Neutrophil (primary cell): ENCODE measurements at regions not wholly inside any gene's neighbourhood (a gene's known extent, or its start where the extent isn't known, plus 50 kb on each side); places are given as distances from the start of the nearest gene placed in this dataset.

Experiments used
- H3K27ac ChIP-seq: fragments of 200-600 bp; sonication (generic); 2 replicates; pipeline ENCODE4 v1.5.1; 2016; ENCODE audit warnings: mild to moderate bottlenecking, moderate library complexity
- H3K27me3 ChIP-seq: fragments of 200-600 bp; sonication (generic); 2 replicates; pipeline ENCODE4 v1.6.0; 2016; ENCODE audit warnings: mild to moderate bottlenecking
- H3K36me3 ChIP-seq: fragments of 200-600 bp; sonication (generic); 2 replicates; pipeline ENCODE4 v1.5.1; 2017
- H3K4me1 ChIP-seq, 2 experiments: fragments of 200-600 bp in 1 of 2; sonication (generic) in 1 of 2; 1 replicate in 1 of 2; 2 replicates in 1 of 2; pipeline versions ENCODE4 v1.5.1 to v1.6.1; 2013 to 2016; ENCODE audit warnings: low read depth in 1 of 2, low read length in 1 of 2, mild to moderate bottlenecking in 1 of 2, moderate library complexity in 1 of 2; ENCODE audit not compliant: control insufficient read depth in 1 of 2, insufficient read depth in 1 of 2
- H3K4me3 ChIP-seq, 2 experiments: fragments of 200-600 bp in 1 of 2; sonication (generic) in 1 of 2; 1 replicate in 1 of 2; 2 replicates in 1 of 2; pipeline ENCODE4 v1.5.1; 2013 to 2016; ENCODE audit warnings: low read depth in 1 of 2, low read length in 1 of 2, mild to moderate bottlenecking in 1 of 2, moderate library complexity in 1 of 2
- H3K9me3 ChIP-seq: fragments of 200-600 bp; sonication (generic); 2 replicates; pipeline ENCODE4 v1.5.1; 2016
- CTCF ChIP-seq: fragments of 200-600 bp; sonication (generic); IDR thresholded peaks from 2 replicates; pipeline ENCODE4 v1.5.1; 2016; ENCODE audit warnings: antibody characterized with exemption

GRCh38 chr20:4549711-4550259 is 136.5 kb upstream of the PRNP start:
- H3K4me1 ChIP-seq: no peaks in the 10 kb centered on the region
- no peak overlapping the region for H3K27ac ChIP-seq
- H3K27me3 ChIP-seq: peaks cover 71% of the 10 kb centered on the region
- no peaks in the 10 kb centered on the region for H3K9me3 ChIP-seq
- no peaks in the 10 kb centered on the region for H3K36me3 ChIP-seq
- H3K4me3 ChIP-seq: no peak overlapping the region
- no peak for TF ChIP-seq CTCF

GRCh38 chr20:4548552-4548951 is 137.7 kb upstream of the PRNP start:
- no peak overlapping the region for H3K4me3 ChIP-seq
- no peak for TF ChIP-seq CTCF
- no peaks in the 10 kb centered on the region for H3K4me1 ChIP-seq
- H3K9me3 ChIP-seq: no peaks in the 10 kb centered on the region
- H3K36me3 ChIP-seq: no peaks in the 10 kb centered on the region
- peaks cover 59% of the 10 kb centered on the region for H3K27me3 ChIP-seq
- H3K27ac ChIP-seq: no peak overlapping the region

GRCh38 chr20:4546786-4547185 is 139.5 kb upstream of the PRNP start:
- no peaks in the 10 kb centered on the region for H3K4me1 ChIP-seq
- TF ChIP-seq CTCF: no peak
- H3K27ac ChIP-seq: no peak overlapping the region
- no peaks in the 10 kb centered on the region for H3K9me3 ChIP-seq
- H3K4me3 ChIP-seq: no peak overlapping the region
- no peaks in the 10 kb centered on the region for H3K36me3 ChIP-seq
- peaks cover 52% of the 10 kb centered on the region for H3K27me3 ChIP-seq

GRCh38 chr20:4546342-4546741 is 139.9 kb upstream of the PRNP start:
- Histone ChIP-seq H3K4me1 (no peaks in the 10 kb centered on the region), H3K27ac (no peak overlapping the region)

GRCh38 chr20:4545526-4545925 is 140.7 kb upstream of the PRNP start:
- no peaks in the 10 kb centered on the region for H3K9me3 ChIP-seq
- H3K4me1 ChIP-seq: no peaks in the 10 kb centered on the region
- H3K36me3 ChIP-seq: no peaks in the 10 kb centered on the region
- no peak for TF ChIP-seq CTCF
- H3K4me3 ChIP-seq: no peak overlapping the region
- H3K27ac ChIP-seq: no peak overlapping the region
- peaks cover 51% of the 10 kb centered on the region for H3K27me3 ChIP-seq

More at GRCh38 chr20:4546342-4546741, 139.9 kb upstream of the PRNP start:
- no peak for TF ChIP-seq CTCF
- Histone ChIP-seq H3K27me3 (peaks cover 52% of the 10 kb centered on the region), H3K9me3 (no peaks in the 10 kb centered on the region), H3K4me3 (no peak overlapping the region), H3K36me3 (no peaks in the 10 kb centered on the region)

GRCh38 chr20:4544765-4545164 is 141.5 kb upstream of the PRNP start:
- peaks cover 52% of the 10 kb centered on the region for H3K27me3 ChIP-seq
- H3K27ac ChIP-seq: no peak overlapping the region
- H3K9me3 ChIP-seq: no peaks in the 10 kb centered on the region
- no peak overlapping the region for H3K4me3 ChIP-seq
- H3K36me3 ChIP-seq: no peaks in the 10 kb centered on the region
- TF ChIP-seq CTCF: no peak
- no peaks in the 10 kb centered on the region for H3K4me1 ChIP-seq
